ENCODE measurements at regions not wholly inside any gene's neighbourhood (a gene's known extent, or its start where the extent isn't known, plus 50 kb on each side); places are given as distances from the start of the nearest gene placed in this dataset.
"Not testable (repeated sequence)": the region's sequence is repeated elsewhere in the genome, so short reads cannot be mapped to it uniquely, and the experiment has no call there.

DNA sequence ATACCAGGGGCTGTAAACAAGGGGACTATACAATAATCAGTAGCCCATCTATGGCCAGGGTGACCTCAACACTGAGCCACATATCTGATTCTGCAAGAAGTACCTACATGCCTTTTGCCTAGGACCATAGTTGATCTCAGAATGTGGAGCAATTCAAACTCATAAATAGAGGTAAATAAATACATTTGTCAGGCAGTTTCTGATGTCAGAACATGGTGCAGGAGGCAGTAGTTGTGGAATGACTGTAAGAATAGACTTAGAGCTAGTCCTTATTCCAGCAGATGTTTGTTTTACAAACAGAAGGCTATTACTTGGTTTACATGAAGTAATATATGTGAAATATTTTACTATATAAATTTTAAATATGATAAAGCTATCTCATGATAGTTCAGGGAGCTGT lies 330.7 kb upstream of the DAB2 start:
- no peak for TF ChIP-seq ZFX (IDR thresholded peaks at IDR 0.05)
- TF ChIP-seq, protein P1, sequence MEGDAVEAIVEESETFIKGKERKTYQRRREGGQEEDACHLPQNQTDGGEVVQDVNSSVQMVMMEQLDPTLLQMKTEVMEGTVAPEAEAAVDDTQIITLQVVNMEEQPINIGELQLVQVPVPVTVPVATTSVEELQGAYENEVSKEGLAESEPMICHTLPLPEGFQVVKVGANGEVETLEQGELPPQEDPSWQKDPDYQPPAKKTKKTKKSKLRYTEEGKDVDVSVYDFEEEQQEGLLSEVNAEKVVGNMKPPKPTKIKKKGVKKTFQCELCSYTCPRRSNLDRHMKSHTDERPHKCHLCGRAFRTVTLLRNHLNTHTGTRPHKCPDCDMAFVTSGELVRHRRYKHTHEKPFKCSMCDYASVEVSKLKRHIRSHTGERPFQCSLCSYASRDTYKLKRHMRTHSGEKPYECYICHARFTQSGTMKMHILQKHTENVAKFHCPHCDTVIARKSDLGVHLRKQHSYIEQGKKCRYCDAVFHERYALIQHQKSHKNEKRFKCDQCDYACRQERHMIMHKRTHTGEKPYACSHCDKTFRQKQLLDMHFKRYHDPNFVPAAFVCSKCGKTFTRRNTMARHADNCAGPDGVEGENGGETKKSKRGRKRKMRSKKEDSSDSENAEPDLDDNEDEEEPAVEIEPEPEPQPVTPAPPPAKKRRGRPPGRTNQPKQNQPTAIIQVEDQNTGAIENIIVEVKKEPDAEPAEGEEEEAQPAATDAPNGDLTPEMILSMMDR (conservative IDR thresholded peaks at IDR 0.05) = no peak
- no peak overlapping the region for H3K27ac ChIP-seq

DNA sequence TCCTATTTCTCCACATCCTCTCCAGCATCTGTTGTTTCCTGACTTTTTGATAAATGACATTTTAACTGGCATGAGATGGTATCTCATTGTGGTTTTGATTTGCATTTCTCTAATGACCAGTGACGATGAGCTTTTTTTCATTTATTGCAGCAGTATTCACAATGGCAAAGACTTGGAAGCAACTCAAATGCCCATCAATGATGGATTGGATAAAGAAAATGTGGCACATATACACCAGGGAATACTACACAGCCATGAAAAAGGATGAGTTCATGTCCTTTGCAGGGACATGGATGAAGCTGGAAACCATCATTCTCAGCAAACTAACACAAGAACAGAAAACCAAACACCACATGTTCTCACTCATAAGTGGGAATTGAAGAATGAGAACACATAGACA lies 329.0 kb upstream of the DAB2 start:
- not testable (repeated sequence) for H3K27ac ChIP-seq

DNA sequence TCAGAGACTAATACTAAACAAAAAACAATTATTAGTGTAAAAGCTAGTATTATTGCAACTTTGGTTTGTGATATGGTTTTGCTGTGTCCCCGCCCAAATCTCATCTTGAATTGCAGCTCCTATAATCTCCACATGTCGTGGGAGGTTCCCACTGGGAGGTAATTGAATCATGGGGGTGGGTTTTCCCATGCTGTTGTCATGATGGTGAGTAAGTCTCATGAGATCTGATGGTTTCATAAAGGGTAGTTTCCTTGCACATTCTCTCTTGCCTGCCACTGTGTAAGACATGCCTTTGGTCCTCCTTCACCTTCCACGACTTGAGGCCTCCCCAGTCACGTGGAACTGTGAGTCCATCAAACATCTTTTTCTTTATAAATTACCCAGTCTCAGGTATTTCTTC lies 325.9 kb upstream of the DAB2 start:
- H3K27ac ChIP-seq = no peak overlapping the region
- TF ChIP-seq ZFX (IDR thresholded peaks at IDR 0.05) = no peak
- TF ChIP-seq, protein P1 (conservative IDR thresholded peaks at IDR 0.05) = no peak

DNA sequence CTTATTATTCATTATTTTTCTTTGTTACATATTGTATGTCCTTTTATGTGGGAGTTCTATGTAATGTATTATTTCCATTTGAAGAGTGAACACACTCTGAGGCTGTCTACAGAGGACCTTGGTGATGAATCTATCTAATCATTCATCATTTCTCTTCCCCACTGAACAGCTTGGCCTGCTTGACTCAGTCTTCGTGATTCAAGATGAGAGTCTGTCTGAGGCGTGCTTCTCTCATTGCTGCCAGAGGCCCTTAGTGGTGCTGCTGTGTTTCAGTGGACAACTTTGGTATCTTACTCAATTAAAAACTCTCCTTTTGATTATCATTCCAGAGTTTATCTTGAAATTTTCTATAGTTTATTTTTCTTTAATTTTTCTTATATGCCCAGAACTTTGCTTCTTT lies 318.1 kb upstream of the DAB2 start:
- no peak overlapping the region for H3K27ac ChIP-seq
- TF ChIP-seq, protein P1 (conservative IDR thresholded peaks at IDR 0.05) = no peak
- TF ChIP-seq ZFX (IDR thresholded peaks at IDR 0.05) = no peak

DNA sequence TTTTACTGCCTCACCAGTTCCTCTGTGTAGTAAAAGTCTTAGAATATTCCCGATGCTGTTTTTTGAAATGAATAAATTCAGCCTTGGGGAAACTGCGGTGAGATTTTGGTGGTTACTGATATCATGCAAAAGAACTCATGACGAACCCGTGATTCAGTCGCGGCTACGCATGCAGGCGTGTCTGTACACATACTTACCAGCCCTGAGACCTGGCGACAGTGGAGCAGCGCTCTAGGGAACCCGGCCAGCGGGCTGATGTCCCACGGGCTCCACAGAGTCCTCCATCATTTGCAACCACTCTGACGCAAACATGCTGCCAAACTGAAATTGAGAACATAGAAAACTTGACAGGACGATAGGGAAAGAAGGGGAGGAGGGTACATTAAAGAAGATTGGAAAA lies 315.6 kb upstream of the DAB2 start:
- no peak for TF ChIP-seq ZFX (IDR thresholded peaks at IDR 0.05)
- TF ChIP-seq, protein P1 (conservative IDR thresholded peaks at IDR 0.05) = no peak
- H3K27ac ChIP-seq = no peak overlapping the region

DNA sequence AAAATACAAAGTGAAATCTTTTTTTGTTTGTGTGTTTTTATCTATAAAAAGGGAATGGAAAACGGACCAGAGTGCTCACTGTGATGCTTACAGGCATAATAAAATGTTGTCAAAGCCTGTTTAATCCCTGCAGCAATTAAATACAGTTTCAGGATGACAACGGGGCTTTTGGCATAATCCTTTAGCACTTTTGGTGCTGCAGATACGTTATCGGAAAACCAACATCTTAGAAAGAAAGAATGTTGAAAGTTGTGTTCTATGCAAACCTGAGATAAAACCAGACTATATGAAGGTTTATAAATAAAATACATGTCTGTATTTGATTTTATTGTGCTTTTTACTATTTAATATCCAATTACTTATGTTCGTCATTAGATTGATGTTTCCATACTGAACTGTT lies 307.4 kb upstream of the DAB2 start:
- no peak overlapping the region for H3K27ac ChIP-seq
- TF ChIP-seq, protein P1 (conservative IDR thresholded peaks at IDR 0.05) = no peak
- TF ChIP-seq ZFX (IDR thresholded peaks at IDR 0.05) = no peak

DNA sequence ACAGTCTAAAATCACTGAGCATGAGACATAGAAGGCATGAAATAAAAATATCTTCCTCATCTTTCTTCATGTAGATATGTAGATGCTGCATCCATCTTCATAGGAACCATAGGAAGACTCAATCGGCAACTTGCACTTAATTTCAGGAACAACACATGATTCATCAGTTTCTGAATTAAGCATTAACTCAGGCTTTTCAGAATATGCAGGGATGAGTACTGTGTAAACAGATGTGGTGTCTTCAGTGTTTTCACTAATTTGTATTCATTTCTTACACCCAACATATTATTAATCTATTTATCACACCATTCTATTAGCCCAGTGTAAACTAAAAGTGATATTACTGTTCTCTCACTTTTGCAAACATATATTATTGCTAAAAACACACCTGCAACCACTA lies 305.9 kb upstream of the DAB2 start:
- H3K27ac ChIP-seq = no peak overlapping the region
- TF ChIP-seq ZFX (IDR thresholded peaks at IDR 0.05) = no peak
- TF ChIP-seq, protein P1 (conservative IDR thresholded peaks at IDR 0.05) = no peak

DNA sequence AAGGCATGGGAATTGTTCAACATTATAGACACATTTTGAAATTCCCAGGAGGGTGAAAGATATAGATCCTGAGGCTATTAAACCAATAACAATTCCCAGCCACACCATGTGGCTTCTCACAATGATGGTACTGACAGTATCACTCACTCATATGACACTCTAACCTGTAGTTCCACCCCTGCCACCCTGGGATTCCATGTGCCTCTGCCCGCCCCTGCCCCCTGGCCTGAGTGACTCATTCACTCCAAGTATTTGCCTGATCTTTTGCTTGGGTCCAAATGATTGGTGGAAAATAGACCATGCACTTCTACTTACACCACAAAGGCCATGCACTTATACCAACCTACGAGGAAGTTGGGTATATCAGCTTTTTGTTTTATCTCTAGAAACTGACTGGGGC lies 305.2 kb upstream of the DAB2 start:
- TF ChIP-seq, protein P1 (conservative IDR thresholded peaks at IDR 0.05) = no peak
- no peak for TF ChIP-seq ZFX (IDR thresholded peaks at IDR 0.05)
- H3K27ac ChIP-seq = no peak overlapping the region
